Caco-2 (cell line): ENCODE measurements at regions not wholly inside any gene's neighbourhood (a gene's known extent, or its start where the extent isn't known, plus 50 kb on each side); places are given as distances from the start of the nearest gene placed in this dataset.

Experiments used
- BruUV-seq: library from RNA; stranded (reverse); fragments of 400-500 nt; replicated peaks from 2 replicates; lab custom pipeline; 2021; lab: Mats Ljungman, UMichigan
- CTCF ChIA-PET: fragments of 300-600 bp; sonication (Branson Sonifier 250); formaldehyde crosslinking; loops from one replicate; lab custom pipeline; 2022; ENCODE audit warnings: antibody characterized with exemption; lab: Charles Lee
- POLR2A ChIA-PET: fragments of 300-600 bp; sonication (Branson Sonifier 250); formaldehyde crosslinking; loops from one replicate; lab custom pipeline; 2022; ENCODE audit warnings: antibody characterized with exemption; lab: Charles Lee
- DNase-seq, 2 experiments: peaks; one replicate each; pipeline versions ENCODE4 v3.0.0 to v3.0.0-alpha.2; 2020 to 2022
- H3K27me3 ChIP-seq: replicated peaks from 2 replicates; pipeline ENCODE4 v1.6.0; 2011; ENCODE audit warnings: low read length; ENCODE audit not compliant: control insufficient read depth, insufficient read depth
- H3K36me3 ChIP-seq: 2 replicates; pipeline ENCODE4 v1.5.1; 2011; ENCODE audit warnings: low read length; ENCODE audit not compliant: control insufficient read depth, insufficient read depth
- H3K4me1 ChIP-seq: fragments of 250-450 bp; sonication (Bioruptor Pico); 2 replicates; pipeline ENCODE4 v1.5.1; 2020; ENCODE audit warnings: mild to moderate bottlenecking
- H3K4me3 ChIP-seq: 2 replicates; pipeline ENCODE4 v1.5.1; 2011; ENCODE audit warnings: low read depth, mild to moderate bottlenecking, control low read depth, low read length
- H3K9me3 ChIP-seq: fragments of 250-450 bp; sonication (Bioruptor Pico); 2 replicates; pipeline ENCODE4 v1.5.1; 2020; ENCODE audit warnings: mild to moderate bottlenecking, moderate library complexity
- H3K27ac Mint-ChIP-seq: one replicate; pipeline ENCODE4 v1.8.0; 2022; ENCODE audit warnings: mixed read lengths; ENCODE audit not compliant: unreplicated experiment
- H3K27me3 Mint-ChIP-seq: one replicate; pipeline ENCODE4 v1.8.0; 2022; ENCODE audit warnings: mixed read lengths; ENCODE audit not compliant: insufficient read depth, unreplicated experiment
- H3K36me3 Mint-ChIP-seq: one replicate; pipeline ENCODE4 v1.8.0; 2022; ENCODE audit warnings: mild to moderate bottlenecking, mixed read lengths; ENCODE audit not compliant: insufficient read depth, unreplicated experiment
- H3K4me1 Mint-ChIP-seq: one replicate; pipeline ENCODE4 v1.8.0; 2022; ENCODE audit warnings: low read depth, mixed read lengths; ENCODE audit not compliant: unreplicated experiment
- H3K4me3 Mint-ChIP-seq: one replicate; pipeline ENCODE4 v1.8.0; 2022; ENCODE audit warnings: mild to moderate bottlenecking, moderate library complexity, mixed read lengths; ENCODE audit not compliant: unreplicated experiment
- H3K9me3 Mint-ChIP-seq: one replicate; pipeline ENCODE4 v1.8.0; 2022; ENCODE audit warnings: mixed read lengths; ENCODE audit not compliant: unreplicated experiment
- intact Hi-C: fragments of 100-400 bp; cut with micrococcal nuclease; formaldehyde crosslinking; loops from one replicate; pipeline ENCODE4 v1.10.0; 2022; ENCODE audit not compliant: unreplicated experiment
- TF ChIP-seq, protein P1 (sequence below), 2 experiments: fragments of 200-600 bp in 1 of 2; IDR thresholded peaks; 1 replicate in 1 of 2; 2 replicates in 1 of 2; pipeline versions ENCODE4 v1.5.1 to v1.8.0; 2011 to 2022; ENCODE audit warnings: antibody characterized with exemption in 1 of 2, control low read depth in 1 of 2, inconsistent platforms in 1 of 2, low read depth in 1 of 2, low read length in 1 of 2, mild to moderate bottlenecking in 1 of 2, moderate library complexity in 1 of 2; ENCODE audit not compliant: insufficient read depth in 1 of 2, severe bottlenecking in 1 of 2, unreplicated experiment in 1 of 2

DNA sequence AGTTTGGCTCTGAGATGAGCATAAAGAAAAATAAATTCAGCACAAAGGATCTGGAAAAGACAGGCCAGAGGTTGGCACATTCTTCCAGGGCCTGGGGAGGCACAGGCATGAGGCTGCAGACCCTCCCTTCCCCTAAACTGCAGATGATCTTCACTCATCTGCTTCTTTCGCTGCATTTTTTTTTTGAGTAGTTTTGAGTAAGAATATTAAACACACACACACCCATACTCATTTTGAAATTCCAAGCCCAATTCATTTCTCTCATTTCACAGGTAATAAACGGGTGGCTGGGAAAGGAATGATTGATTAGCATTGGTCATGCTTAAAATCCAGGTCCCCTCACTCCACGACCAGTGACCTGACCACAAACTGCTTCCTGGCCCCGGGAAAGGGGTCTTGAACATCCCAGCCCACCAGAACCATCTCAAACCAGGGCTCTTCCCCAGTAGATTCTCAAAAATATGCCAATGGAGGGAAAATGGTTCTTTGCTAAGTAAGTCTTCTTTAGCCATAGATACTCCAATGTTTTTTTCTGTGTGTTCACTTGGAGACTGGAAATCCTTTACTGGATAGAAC, 219.6 kb downstream of the ANAPC1 start:
- H3K4me3 Mint-ChIP-seq: no peak overlapping the region
- Histone ChIP-seq H3K36me3 (no peaks in the 10 kb centered on the region; the same call in 1 of the 2 replicates), H3K9me3 (no peaks in the 10 kb centered on the region), H3K4me1 (peaks cover 24% of the 10 kb centered on the region), H3K4me3 (no peak overlapping the region), H3K27me3 (no peaks in the 10 kb centered on the region)
- peaks cover 25% of the 10 kb centered on the region for H3K4me1 Mint-ChIP-seq
- H3K9me3 Mint-ChIP-seq: no peaks in the 10 kb centered on the region
- no TSS peak for BruUV-seq
- peaks cover 2% of the 10 kb centered on the region for H3K36me3 Mint-ChIP-seq
- TF ChIP-seq, protein P1, sequence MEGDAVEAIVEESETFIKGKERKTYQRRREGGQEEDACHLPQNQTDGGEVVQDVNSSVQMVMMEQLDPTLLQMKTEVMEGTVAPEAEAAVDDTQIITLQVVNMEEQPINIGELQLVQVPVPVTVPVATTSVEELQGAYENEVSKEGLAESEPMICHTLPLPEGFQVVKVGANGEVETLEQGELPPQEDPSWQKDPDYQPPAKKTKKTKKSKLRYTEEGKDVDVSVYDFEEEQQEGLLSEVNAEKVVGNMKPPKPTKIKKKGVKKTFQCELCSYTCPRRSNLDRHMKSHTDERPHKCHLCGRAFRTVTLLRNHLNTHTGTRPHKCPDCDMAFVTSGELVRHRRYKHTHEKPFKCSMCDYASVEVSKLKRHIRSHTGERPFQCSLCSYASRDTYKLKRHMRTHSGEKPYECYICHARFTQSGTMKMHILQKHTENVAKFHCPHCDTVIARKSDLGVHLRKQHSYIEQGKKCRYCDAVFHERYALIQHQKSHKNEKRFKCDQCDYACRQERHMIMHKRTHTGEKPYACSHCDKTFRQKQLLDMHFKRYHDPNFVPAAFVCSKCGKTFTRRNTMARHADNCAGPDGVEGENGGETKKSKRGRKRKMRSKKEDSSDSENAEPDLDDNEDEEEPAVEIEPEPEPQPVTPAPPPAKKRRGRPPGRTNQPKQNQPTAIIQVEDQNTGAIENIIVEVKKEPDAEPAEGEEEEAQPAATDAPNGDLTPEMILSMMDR (IDR thresholded peaks at IDR 0.05; ENCODE audit: insufficient read depth in 1 of 2, low read depth in 1 of 2, low read length in 1 of 2, severe bottlenecking in 1 of 2, unreplicated experiment in 1 of 2): no peak
- no peak for DNase-seq
- CTCF ChIA-PET: no interaction called here
- POLR2A ChIA-PET: no interaction called here
- intact Hi-C loops: loop anchor here (5.0 kb wide), 1 partner anchor 182 kb away; no protein-coding TSS in a partner anchor
- no peak overlapping the region for H3K27ac Mint-ChIP-seq
- no peaks in the 10 kb centered on the region for H3K27me3 Mint-ChIP-seq

DNA sequence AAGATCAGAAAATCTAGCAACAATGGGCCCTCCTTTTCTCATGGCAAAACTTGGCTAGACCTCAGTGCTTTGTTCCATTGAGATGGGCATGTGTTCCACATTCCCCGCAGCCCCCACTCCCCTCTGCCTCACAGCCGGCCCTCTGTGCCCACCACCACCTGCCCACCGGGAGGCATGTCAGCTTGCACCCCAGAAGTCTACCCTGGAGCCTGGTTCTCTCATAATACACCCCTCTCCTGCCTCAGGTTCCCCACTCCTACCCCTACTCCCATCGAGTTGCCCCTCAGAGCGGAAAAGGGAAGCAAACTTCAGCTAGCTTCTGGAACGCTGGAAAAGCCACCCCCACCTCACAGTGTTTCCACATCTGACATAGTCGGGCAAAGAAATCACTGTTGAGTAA, 219.0 kb downstream of the ANAPC1 start:
- H3K36me3 Mint-ChIP-seq: no peaks in the 10 kb centered on the region
- DNase-seq: no peak
- peaks cover 18% of the 10 kb centered on the region for H3K4me1 Mint-ChIP-seq
- H3K9me3 ChIP-seq: no peaks in the 10 kb centered on the region
- ChIA-PET POLR2A (no interaction called here), CTCF (no interaction called here)
- H3K9me3 Mint-ChIP-seq: no peaks in the 10 kb centered on the region
- no peak overlapping the region for H3K27ac Mint-ChIP-seq
- no peaks in the 10 kb centered on the region; the same call in 1 of the 2 replicates for H3K36me3 ChIP-seq
- peaks cover 17% of the 10 kb centered on the region for H3K4me1 ChIP-seq
- no peak overlapping the region for H3K4me3 Mint-ChIP-seq
- H3K27me3 Mint-ChIP-seq: no peaks in the 10 kb centered on the region
- no TSS peak for BruUV-seq
- TF ChIP-seq, protein P1 (IDR thresholded peaks at IDR 0.05; ENCODE audit: insufficient read depth in 1 of 2, low read depth in 1 of 2, low read length in 1 of 2, severe bottlenecking in 1 of 2, unreplicated experiment in 1 of 2): no peak
- H3K27me3 ChIP-seq: no peaks in the 10 kb centered on the region
- intact Hi-C loops: no loop called here
- no peak overlapping the region for H3K4me3 ChIP-seq

DNA sequence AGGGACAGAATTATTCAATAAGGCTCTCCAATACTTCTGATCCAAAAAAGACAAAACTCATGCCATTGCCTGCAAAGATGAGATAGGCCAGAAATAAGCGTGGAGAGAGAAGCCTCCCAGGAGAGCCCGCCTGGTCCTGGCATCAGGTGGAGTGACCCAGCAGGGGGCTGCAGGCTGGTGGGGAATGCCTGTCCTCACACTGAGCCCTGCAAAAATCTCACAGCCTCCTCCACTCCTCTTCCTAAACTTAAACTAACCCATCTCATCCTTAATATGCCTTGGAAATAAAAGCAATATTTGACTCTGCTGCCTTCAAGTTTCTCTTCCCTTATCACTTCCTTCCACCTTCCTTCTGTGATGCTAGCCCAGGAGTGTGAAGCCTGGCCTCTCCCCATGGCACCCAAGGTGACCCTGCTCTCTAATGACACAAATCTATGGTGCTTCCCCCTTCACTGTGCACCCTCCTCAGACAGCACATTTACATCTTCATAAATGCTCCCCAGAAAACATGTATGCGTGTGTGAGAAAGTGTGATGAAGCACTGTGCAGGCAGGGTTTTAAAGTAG, 218.4 kb downstream of the ANAPC1 start:
- Histone ChIP-seq H3K9me3 (no peaks in the 10 kb centered on the region), H3K36me3 (no peaks in the 10 kb centered on the region; the same call in 1 of the 2 replicates), H3K4me1 (peaks cover 13% of the 10 kb centered on the region), H3K4me3 (no peak overlapping the region), H3K27me3 (no peaks in the 10 kb centered on the region)
- TF ChIP-seq, protein P1 (IDR thresholded peaks at IDR 0.05; ENCODE audit: insufficient read depth in 1 of 2, low read depth in 1 of 2, low read length in 1 of 2, severe bottlenecking in 1 of 2, unreplicated experiment in 1 of 2): no peak
- Mint-ChIP-seq H3K4me3 (no peak overlapping the region), H3K27me3 (no peaks in the 10 kb centered on the region), H3K36me3 (no peaks in the 10 kb centered on the region), H3K9me3 (no peaks in the 10 kb centered on the region), H3K27ac (no peak overlapping the region), H3K4me1 (peaks cover 18% of the 10 kb centered on the region)
- CTCF ChIA-PET: no interaction called here
- intact Hi-C loops: loop anchor here (2.0 kb wide), 1 partner anchor 549 kb away; no protein-coding TSS in a partner anchor
- no peak for DNase-seq
- no TSS peak for BruUV-seq
- POLR2A ChIA-PET: no interaction called here
